Stimulated activated CD4-positive, alpha-beta T cell treated with anti-CD3 and anti-CD28 coated beads, Interleukin-1b, Interleukin-23, amount 100 ng/mL, for 1 hour (primary cell): ENCODE measurements at regions not wholly inside any gene's neighbourhood (a gene's known extent, or its start where the extent isn't known, plus 50 kb on each side); places are given as distances from the start of the nearest gene placed in this dataset.
"Not testable (repeated sequence)": the region's sequence is repeated elsewhere in the genome, so short reads cannot be mapped to it uniquely, and the experiment has no call there.

ENCODE experiments used
- DNase-seq, 2 donors: peaks; one replicate each; pipeline ENCODE4 v3.0.0-alpha.2; 2020; ENCODE audit warnings: low read depth in 2 of 2

- no peak for DNase-seq
These were observed 592.0 kb downstream of the CHSY3 start for GRCh38 chr5:130496215-130496614.

- DNase-seq, result no peak
These were observed 584.0 kb downstream of the CHSY3 start for GRCh38 chr5:130488252-130488651.

GRCh38 chr5:130479045-130479804 is 575.0 kb downstream of the CHSY3 start:
- DNase-seq, result no peak

GRCh38 chr5:130476325-130476724 is 572.1 kb downstream of the CHSY3 start:
- DNase-seq, result no peak

- DNase-seq, result no peak
These were observed 558.3 kb downstream of the CHSY3 start for GRCh38 chr5:130462516-130462915.

GRCh38 chr5:130455175-130455574 is 550.9 kb downstream of the CHSY3 start:
- no peak for DNase-seq

- no peak for DNase-seq
These were observed 548.5 kb downstream of the CHSY3 start for GRCh38 chr5:130452744-130453143.

GRCh38 chr5:130436430-130436829 is 532.2 kb downstream of the CHSY3 start:
- DNase-seq, result no peak

- DNase-seq, result no peak
These were observed 523.1 kb downstream of the CHSY3 start for GRCh38 chr5:130427222-130427955.

GRCh38 chr5:130425424-130425823 is 521.2 kb downstream of the CHSY3 start:
- no peak for DNase-seq

GRCh38 chr5:130424341-130424740 is 520.1 kb downstream of the CHSY3 start:
- no peak for DNase-seq

- no peak for DNase-seq
These were observed 498.6 kb downstream of the CHSY3 start for GRCh38 chr5:130402906-130403305.

GRCh38 chr5:130400091-130400490 is 495.8 kb downstream of the CHSY3 start:
- DNase-seq, result no peak

- DNase-seq, result no peak
These were observed 494.6 kb downstream of the CHSY3 start for GRCh38 chr5:130398825-130399224.

- not testable (repeated sequence) for DNase-seq
These were observed 493.5 kb downstream of the CHSY3 start for GRCh38 chr5:130397727-130398126.

GRCh38 chr5:130397132-130397531 is 492.9 kb downstream of the CHSY3 start:
- no peak for DNase-seq

- not testable (repeated sequence) for DNase-seq
These were observed 487.5 kb downstream of the CHSY3 start for GRCh38 chr5:130391727-130392264.

GRCh38 chr5:130386155-130386554 is 481.9 kb downstream of the CHSY3 start:
- DNase-seq, result no peak

- no peak for DNase-seq
These were observed 481.4 kb downstream of the CHSY3 start for GRCh38 chr5:130385656-130386055.

- no peak for DNase-seq
These were observed 461.7 kb downstream of the CHSY3 start for GRCh38 chr5:130365956-130366355.

GRCh38 chr5:130350131-130350530 is 445.9 kb downstream of the CHSY3 start:
- no peak for DNase-seq

GRCh38 chr5:130337179-130337888 is 433.1 kb downstream of the CHSY3 start:
- DNase-seq, result no peak
